ENCODE measurements at regions not wholly inside any gene's neighbourhood (a gene's known extent, or its start where the extent isn't known, plus 50 kb on each side); places are given as distances from the start of the nearest gene placed in this dataset.

DNA sequence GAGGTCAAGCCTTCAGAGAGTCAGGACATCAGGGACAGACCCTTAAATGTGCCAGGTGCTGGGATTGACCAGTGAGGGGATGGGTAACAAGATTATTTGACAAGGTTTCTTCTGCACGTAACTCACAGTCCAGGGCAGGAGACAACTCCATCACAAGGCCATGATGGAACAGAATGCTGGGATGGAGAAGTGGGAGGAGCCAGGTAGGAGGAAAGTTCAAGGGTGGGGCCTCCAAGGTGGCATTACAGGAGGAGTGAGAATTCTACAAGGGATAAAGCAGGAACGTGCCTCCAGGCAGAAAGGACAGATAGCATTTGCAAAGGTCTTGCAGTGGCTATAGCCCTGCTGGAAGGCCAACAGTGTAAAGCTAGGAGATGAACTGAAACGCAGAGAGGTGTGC lies 102.2 kb downstream of the FGF18 start:
- TF ChIP-seq EZH2 (IDR thresholded peaks at IDR 0.05; ENCODE audit: borderline replicate concordance, low read length): no peak
- no peak for TF ChIP-seq CTCF (IDR thresholded peaks at IDR 0.05; ENCODE audit: low read length)
